Sigmoid colon (tissue), 4 donors: ENCODE measurements at regions not wholly inside any gene's neighbourhood (a gene's known extent, or its start where the extent isn't known, plus 50 kb on each side); places are given as distances from the start of the nearest gene placed in this dataset.

ENCODE experiments used
- POLR2A ChIP-seq, 2 donors: fragments of 450-650 bp; IDR thresholded peaks; one replicate each; pipeline ENCODE4 v1.6.1; 2016; ENCODE audit warnings: antibody characterized with exemption in 2 of 2, mild to moderate bottlenecking in 2 of 2, moderate library complexity in 2 of 2
- POLR2AphosphoS5 ChIP-seq, 4 donors: sonication (generic); formaldehyde crosslinking; IDR thresholded peaks; one replicate each; pipeline ENCODE4 v1.6.1; 2017; ENCODE audit warnings: antibody characterized with exemption in 4 of 4
- TF ChIP-seq, protein P1 (sequence below), 4 experiments: fragments of 450-650 bp in 3 of 4; fragments of 200-600 bp in 1 of 4; IDR thresholded peaks; one replicate each; pipeline ENCODE4 v1.5.1; 2016 to 2019; ENCODE audit warnings: antibody characterized with exemption in 4 of 4, mild to moderate bottlenecking in 3 of 4, moderate library complexity in 2 of 4

- TF ChIP-seq, protein P1, sequence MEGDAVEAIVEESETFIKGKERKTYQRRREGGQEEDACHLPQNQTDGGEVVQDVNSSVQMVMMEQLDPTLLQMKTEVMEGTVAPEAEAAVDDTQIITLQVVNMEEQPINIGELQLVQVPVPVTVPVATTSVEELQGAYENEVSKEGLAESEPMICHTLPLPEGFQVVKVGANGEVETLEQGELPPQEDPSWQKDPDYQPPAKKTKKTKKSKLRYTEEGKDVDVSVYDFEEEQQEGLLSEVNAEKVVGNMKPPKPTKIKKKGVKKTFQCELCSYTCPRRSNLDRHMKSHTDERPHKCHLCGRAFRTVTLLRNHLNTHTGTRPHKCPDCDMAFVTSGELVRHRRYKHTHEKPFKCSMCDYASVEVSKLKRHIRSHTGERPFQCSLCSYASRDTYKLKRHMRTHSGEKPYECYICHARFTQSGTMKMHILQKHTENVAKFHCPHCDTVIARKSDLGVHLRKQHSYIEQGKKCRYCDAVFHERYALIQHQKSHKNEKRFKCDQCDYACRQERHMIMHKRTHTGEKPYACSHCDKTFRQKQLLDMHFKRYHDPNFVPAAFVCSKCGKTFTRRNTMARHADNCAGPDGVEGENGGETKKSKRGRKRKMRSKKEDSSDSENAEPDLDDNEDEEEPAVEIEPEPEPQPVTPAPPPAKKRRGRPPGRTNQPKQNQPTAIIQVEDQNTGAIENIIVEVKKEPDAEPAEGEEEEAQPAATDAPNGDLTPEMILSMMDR (IDR thresholded peaks at IDR 0.05) = no peak
- TF ChIP-seq POLR2A (IDR thresholded peaks at IDR 0.05) (no peak), POLR2AphosphoS5 (IDR thresholded peaks at IDR 0.05) (no peak)
Observed at GRCh38 chr14:89621791-89622638, 205.0 kb upstream of the FOXN3 start.
